ENCODE measurements at regions not wholly inside any gene's neighbourhood (a gene's known extent, or its start where the extent isn't known, plus 50 kb on each side); places are given as distances from the start of the nearest gene placed in this dataset.
"Not testable (repeated sequence)": the region's sequence is repeated elsewhere in the genome, so short reads cannot be mapped to it uniquely, and the experiment has no call there.

- no peak for DNase-seq
Observed at GRCh38 chr2:16209799-16210198, 269.4 kb downstream of the MYCN start.

DNA sequence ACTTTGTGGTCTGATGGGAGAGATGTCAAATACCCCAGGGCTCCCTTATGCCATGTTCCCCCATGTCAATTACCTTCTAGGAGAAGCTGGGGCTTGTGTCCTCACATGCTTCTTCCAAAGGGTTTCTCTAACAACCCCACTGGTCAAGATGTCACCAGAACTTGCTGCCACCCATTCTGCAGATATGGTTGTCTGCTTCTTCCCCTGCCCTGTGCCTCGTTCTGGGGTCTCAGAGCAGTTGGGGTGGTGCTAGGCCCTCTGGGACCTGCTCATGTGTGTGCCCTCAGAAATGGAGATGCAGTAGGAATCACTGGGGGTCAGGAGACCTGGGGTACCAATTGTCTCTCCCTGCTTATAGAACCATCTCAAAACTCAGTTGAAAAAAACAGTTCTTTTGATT is 268.6 kb downstream of the MYCN start:
- DNase-seq = no peak

GRCh38 chr2:16208241-16208797 is 268.0 kb downstream of the MYCN start:
- no peak for DNase-seq

DNA sequence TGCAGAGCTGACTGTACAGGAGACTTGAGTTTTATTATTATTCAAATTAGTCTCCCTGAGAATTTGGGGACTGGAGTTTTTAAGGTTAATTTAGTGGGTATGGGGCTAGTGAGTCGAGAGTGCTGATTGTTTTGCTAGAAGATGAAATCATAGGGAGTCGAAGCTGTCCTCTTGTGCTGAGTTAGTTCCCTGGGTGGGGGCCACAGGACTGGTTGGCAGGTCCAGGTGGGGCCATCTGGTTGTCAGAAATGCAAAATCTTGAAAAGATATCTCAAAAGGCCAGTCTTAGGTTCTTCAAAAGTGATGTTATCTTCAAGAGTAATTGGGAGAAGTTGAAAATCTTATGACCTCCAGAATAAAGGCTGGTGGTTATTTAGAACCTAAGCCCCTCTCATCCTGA is 267.3 kb downstream of the MYCN start:
- DNase-seq = no peak

- DNase-seq = no peak
Observed at GRCh38 chr2:16207151-16207550, 266.8 kb downstream of the MYCN start.

GRCh38 chr2:16206191-16206944 is 266.0 kb downstream of the MYCN start:
- DNase-seq = no peak

DNA sequence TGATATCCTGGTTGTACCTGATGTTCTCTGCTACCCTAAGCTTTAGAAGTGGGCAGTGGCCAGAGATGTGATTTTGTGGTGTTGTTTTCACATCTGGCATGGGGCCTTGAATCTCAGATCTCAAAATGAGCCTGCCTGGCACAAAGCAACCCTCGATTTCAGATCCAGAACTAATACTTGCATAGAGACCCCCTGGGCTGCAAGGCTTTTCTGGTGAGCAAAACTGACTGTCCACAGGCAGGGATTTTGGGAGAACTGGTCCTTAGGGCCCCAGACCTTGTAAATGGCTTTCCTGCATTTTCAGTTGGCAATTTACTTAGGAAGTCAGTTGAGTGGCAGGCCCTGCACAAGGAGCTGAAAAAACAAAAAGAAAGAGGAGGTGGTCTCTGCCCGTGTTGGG is 265.3 kb downstream of the MYCN start:
- no peak for DNase-seq

DNA sequence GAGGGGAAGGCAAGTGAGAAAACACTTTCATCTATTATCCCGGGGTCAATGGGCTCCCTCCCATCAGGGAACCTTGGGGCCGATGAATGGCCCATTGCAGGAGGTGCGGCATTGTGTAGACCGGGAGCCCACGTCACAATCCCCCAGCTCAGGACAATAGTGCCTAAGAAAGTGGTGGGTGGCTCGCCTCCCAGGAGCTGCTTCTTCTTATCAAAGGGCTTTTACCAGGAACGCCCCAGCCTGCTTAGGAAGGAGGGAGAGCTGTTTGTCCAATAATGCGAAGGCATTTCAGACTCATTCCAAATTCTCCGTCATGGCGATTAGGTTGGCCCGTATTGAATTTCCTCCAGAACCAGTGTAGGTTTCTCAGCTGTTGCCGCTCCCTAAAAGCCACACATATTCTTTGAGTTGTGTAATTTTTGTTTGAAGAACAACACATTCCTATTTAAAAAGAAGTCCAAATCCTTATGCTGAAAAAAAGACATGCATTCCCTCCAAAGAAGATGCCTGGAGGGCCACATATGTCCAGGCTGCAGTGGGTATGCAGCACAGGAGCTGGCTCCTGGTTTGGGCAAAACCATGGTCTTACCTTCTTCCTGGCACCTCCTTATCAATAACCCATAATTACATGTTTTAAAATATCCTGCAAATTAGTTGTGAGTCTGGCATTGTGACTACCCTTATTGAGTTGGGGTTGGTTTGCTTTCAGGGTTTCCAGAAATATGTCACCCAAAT is 264.7 kb downstream of the MYCN start:
- DNase-seq = no peak

DNA sequence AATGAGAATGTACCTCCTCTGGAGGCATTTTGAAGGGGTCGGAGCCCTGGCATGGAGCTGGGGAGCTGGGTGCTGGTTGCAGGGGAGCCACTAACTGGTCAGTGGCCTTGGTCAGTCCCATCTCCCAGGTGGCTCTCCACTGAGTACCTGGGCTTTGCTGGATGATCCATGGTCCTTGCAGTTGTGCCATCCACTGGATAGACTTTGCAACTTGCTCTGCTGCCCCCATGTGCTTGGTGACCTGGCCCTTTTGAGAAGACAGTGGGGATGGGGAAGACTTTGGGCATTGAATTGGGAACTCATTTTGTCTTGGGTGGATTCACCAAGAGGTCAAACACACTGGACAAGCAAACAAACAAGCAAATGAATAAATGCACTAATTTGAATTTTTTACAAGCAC is 263.9 kb downstream of the MYCN start:
- no peak for DNase-seq

- no peak for DNase-seq
Observed at GRCh38 chr2:16203691-16204090, 263.3 kb downstream of the MYCN start.

DNA sequence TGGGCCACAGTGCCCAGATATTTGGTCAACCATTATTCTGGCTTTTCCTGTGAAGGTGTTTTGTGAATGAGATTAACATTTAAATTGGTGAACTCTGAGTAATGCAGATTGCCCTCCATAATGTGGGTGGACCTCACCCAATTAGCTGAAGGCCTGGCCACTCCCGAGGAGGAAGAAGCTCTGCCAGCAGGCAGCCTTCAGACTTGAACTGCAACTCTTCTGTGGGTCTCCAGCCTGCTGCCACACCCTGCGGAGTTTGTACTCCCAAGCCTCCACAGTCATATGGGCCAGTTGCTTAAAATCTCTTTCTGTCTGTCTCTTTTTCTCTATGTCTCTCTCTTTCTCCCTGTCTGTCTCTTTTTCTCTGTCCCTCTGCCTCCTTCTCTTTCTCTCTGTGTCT is 262.7 kb downstream of the MYCN start:
- DNase-seq = no peak

DNA sequence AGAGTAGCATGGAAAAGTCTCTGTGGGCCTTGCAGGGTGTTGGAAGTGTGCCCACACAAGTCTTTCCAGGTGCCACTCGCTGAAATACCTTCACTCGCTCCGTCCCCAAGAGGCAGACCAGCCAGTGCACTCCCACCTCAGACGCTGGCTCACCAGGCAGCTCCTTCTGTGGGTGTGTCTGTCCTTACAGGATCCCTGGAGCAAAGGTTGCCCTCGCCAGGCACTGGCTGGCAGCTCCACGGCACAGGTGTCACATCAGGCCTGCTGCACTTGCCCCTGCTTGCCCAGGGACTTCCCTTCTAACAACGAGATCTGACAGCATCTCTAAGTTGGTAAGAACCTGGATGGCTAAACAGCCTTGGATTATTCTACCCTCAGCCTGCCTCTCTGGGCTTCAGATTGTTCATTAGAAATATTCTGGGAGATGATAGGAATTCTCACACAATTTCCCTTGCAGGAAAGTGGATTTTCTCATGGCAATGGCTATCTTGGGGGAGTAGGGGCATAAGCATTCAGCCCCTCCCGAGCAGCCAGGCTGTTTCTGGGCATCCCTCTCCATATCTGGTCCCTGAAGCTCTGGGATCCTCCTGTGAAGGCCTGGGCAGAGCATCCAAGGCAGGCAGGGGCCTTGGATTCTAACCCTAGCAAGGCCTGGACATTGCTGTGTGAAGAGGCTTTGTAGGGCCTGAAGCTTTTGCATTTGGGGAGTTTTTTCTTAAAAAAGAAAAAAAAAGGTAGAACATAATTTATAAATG is 262.1 kb downstream of the MYCN start:
- DNase-seq = no peak

DNA sequence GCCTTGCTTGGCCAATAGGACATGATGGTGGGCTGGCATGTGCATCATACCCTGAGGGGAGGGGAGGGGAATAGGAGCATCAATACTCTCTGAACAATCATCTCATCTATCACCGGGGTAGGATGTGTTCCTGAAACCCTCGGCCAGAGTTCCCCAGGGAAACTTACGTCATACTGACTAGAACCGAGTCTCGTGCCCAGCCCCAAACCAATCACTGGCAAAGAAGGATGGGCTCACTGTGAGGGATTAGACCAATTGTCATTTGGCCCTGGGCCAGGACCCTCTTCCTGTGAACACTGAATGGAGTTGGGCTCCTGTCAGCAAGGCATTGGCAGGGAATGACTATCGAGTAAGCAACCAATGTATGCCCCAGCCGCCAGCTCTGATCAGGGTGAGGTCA is 261.5 kb downstream of the MYCN start:
- DNase-seq = no peak

DNA sequence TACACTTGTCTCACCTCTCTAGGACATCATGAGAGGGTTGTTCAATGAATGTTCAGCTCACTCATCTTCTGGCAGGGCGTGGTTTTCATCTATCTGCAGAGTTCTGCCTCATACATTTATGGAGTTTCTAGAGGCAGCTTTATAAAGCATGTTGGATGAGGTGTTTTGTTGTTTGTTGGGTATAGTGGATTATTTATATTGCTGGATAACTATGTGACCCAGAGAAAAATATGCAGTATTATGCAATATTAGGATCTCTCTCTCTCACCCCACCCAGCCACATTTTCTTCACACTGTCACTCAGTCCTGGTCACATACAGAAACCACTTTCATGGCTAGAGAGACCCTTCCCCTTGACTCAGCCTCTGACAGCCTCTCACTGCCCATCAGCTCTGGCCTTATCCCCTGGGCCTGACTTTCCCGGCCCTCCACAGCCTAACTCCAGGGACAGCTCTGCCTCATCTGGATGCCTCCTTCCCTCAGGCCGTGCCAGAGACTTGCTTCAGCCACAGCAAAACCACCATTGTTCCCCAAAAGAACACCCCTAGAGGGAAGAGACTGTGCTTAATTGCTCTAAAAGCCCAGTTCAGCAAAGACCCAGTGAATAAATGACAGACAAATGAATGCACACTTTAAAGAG is 260.3 kb downstream of the MYCN start:
- DNase-seq = no peak

DNA sequence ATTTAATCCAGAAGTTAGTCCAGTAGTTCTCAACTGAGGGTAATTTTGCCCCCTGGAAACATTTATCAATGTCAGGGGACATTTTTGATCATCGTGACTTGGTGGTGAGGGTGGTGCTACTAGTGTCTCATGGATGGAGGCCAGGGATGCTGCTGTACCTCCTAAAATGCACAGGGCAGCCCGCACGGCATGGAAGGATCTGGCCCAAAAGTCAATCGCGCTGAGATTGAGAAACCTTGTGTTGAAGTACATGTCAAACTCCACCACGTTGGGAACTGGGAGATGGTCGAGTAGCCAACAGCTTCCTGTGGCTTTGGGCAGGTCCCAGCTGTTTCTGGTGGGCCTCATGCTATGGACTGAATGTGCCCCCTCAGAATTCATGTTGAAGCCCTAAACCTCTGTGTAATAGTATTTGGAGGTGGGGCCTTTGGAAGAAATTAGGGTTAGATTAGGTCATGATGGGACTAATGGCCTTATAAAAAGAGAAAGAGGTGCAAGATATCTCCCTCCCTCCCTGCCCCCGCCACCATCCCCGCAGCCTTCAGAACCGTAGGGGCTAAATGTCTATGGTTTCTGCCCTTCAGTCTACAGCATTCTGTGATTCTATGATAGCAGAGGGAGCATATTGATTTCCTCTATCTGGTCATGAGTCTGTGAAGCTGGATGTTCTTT is 259.7 kb downstream of the MYCN start:
- no peak for DNase-seq

- not testable (repeated sequence) for DNase-seq
Observed at GRCh38 chr2:16199241-16199640, 258.9 kb downstream of the MYCN start.

GRCh38 chr2:16198166-16198912 is 258.0 kb downstream of the MYCN start:
- no peak for DNase-seq

DNA sequence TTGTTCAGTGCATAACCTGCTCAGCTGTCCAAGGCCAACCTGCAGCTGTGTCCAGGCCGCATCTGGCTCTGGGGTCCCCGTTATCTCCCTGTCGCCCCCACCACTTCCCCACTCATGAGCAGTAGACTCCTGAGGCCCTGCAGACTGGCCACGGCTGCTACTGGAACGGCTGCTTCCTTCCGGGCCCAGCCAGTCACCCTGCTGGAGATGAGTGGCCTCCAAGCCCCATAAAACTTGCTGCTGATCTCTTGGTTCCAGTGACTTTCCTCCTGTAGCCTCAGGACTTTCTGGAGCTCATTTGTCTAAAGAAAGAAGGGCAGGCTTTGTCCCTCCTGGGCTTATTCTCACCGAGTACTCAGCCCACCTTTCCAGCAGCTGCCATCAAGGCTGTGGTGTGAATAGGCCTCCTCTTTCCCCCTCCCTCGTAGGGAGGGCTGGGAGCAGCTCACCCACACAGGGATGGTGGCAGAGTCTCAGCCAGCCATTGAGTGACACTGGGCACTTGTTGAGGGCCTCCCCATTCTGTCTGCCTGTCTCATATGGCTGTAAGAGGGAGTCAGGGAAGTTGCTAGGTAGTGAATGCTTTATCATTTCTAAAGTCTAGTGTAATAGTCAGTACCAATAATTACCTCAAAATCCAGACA is 257.3 kb downstream of the MYCN start:
- DNase-seq = no peak

DNA sequence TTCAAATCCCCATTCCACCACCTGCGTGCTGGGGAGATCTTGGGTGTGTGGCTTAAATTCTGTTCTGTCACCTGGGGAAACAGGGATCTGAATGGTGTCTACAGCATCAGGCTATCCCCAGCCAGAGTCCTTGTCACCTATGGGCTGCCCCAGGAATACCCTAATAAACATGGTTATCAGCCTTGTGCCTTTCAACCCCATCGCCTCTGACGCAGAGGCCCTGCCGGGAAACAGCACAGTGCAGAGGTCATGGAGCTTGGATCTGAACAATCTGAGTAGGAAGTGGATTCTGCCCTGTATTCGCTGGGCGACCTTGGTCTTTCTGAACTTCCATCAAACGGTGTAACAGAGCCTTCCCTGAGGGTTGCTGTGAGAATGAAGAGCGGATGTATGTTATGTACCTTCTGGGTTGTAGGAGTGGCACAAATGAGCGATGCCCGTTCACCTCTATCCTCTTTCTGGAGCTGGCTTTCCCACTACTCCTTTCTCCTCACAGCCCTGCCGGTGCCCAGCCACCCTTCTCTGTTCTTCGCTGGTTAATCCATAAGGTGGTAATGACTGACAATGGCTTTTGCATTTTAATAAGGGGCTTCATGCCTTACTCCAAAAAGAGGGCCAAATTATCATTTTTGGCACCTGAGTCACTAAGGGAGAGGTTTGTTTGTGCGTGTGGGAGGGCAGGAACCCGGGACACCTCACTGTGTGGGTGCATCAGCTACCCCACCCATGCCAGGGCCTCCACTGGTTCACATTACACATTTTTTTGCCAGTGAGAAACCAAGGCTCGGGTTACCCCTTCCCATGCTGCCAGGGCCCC is 256.5 kb downstream of the MYCN start:
- DNase-seq = no peak

- no peak for DNase-seq
Observed at GRCh38 chr2:16195681-16196070, 255.3 kb downstream of the MYCN start.

Data from NCI-H1048 (cell line).